H9 (cell line): ENCODE measurements at regions not wholly inside any gene's neighbourhood (a gene's known extent, or its start where the extent isn't known, plus 50 kb on each side); places are given as distances from the start of the nearest gene placed in this dataset.

Experiments
- DNase-seq: peaks from one replicate; pipeline ENCODE4 v3.0.0-alpha.2; 2017
- H2AFZ ChIP-seq: one replicate; pipeline ENCODE4 v1.6.1; 2013; ENCODE audit warnings: mild to moderate bottlenecking, low read length, control low read depth, moderate library complexity
- H2AK5ac ChIP-seq: 2 replicates; pipeline ENCODE4 v1.6.1; 2013; ENCODE audit warnings: low read length, control low read depth, mixed read lengths; ENCODE audit not compliant: insufficient read length
- H2BK120ac ChIP-seq: one replicate; pipeline ENCODE4 v1.6.1; 2013; ENCODE audit warnings: low read depth, mild to moderate bottlenecking, low read length, control low read depth, inconsistent platforms; ENCODE audit not compliant: poor library complexity, severe bottlenecking
- H2BK12ac ChIP-seq: 2 replicates; pipeline ENCODE4 v1.6.1; 2013; ENCODE audit warnings: low read length, control low read depth, mixed read lengths, low read depth; ENCODE audit not compliant: insufficient read length
- H2BK15ac ChIP-seq: 2 replicates; pipeline ENCODE4 v1.6.1; 2013; ENCODE audit warnings: low read depth, low read length, control low read depth
- H2BK20ac ChIP-seq: one replicate; pipeline ENCODE4 v1.6.1; 2013; ENCODE audit warnings: low read depth, mild to moderate bottlenecking, low read length, control low read depth, inconsistent platforms; ENCODE audit not compliant: poor library complexity, severe bottlenecking
- H2BK5ac ChIP-seq: 2 replicates; pipeline ENCODE4 v1.6.1; 2013; ENCODE audit warnings: low read length, control low read depth, mixed read lengths; ENCODE audit not compliant: insufficient read length
- H3K14ac ChIP-seq: 2 replicates; pipeline ENCODE4 v1.6.1; 2013; ENCODE audit warnings: low read length, control low read depth; ENCODE audit not compliant: insufficient read depth
- H3K18ac ChIP-seq: 2 replicates; pipeline ENCODE4 v1.6.1; 2013; ENCODE audit warnings: low read depth, mild to moderate bottlenecking, mixed read lengths, low read length, control low read depth; ENCODE audit not compliant: insufficient read length
- H3K23ac ChIP-seq: 2 replicates; pipeline ENCODE4 v1.6.1; 2013; ENCODE audit warnings: low read length, control low read depth, mixed read lengths, low read depth; ENCODE audit not compliant: insufficient read length
- H3K23me2 ChIP-seq: 2 replicates; pipeline ENCODE4 v1.6.1; 2013; ENCODE audit warnings: low read depth, mild to moderate bottlenecking, mixed read lengths, low read length, control low read depth; ENCODE audit not compliant: insufficient read length, poor library complexity, severe bottlenecking
- H3K27ac ChIP-seq: 2 replicates; pipeline ENCODE4 v1.5.1; 2013; ENCODE audit warnings: low read length, control low read depth, mixed read lengths, low read depth; ENCODE audit not compliant: insufficient read length
- H3K27me3 ChIP-seq: 2 replicates; pipeline ENCODE4 v1.6.1; 2013; ENCODE audit warnings: low read length, control low read depth, inconsistent platforms; ENCODE audit not compliant: insufficient read depth
- H3K4ac ChIP-seq: 2 replicates; pipeline ENCODE4 v1.6.1; 2013; ENCODE audit warnings: low read depth, mild to moderate bottlenecking, control low read depth, inconsistent platforms, low read length, moderate library complexity
- H3K4me1 ChIP-seq: 2 replicates; pipeline ENCODE4 v1.6.1; 2013; ENCODE audit warnings: low read length, control low read depth, inconsistent platforms; ENCODE audit not compliant: insufficient read depth
- H3K4me2 ChIP-seq: 2 replicates; pipeline ENCODE4 v1.6.1; 2013; ENCODE audit warnings: low read length, control low read depth, mixed read lengths; ENCODE audit not compliant: insufficient read length, insufficient read depth
- H3K56ac ChIP-seq: 2 replicates; pipeline ENCODE4 v1.6.1; 2013; ENCODE audit warnings: low read depth, mild to moderate bottlenecking, mixed read lengths, low read length, control low read depth; ENCODE audit not compliant: insufficient read length
- H3K79me1 ChIP-seq: 2 replicates; pipeline ENCODE4 v1.6.1; 2013; ENCODE audit warnings: low read depth, mild to moderate bottlenecking, moderate library complexity, low read length, control low read depth, inconsistent platforms; ENCODE audit not compliant: insufficient read depth, poor library complexity, severe bottlenecking
- H3K79me2 ChIP-seq: 2 replicates; pipeline ENCODE4 v1.6.1; 2013; ENCODE audit warnings: low read length, control low read depth, inconsistent platforms; ENCODE audit not compliant: insufficient read depth
- H3K9ac ChIP-seq: 2 replicates; pipeline ENCODE4 v1.6.1; 2013; ENCODE audit warnings: low read length, control low read depth, mixed read lengths; ENCODE audit not compliant: insufficient read length; ENCODE audit errors: extremely low read depth
- H3K9me3 ChIP-seq: one replicate; pipeline ENCODE4 v1.6.1; 2013; ENCODE audit warnings: low read depth, low read length, inconsistent platforms; ENCODE audit not compliant: control insufficient read depth
- H3T11ph ChIP-seq: one replicate; pipeline ENCODE4 v1.6.1; 2013; ENCODE audit warnings: mild to moderate bottlenecking, low read length, control low read depth, inconsistent platforms
- H4K20me1 ChIP-seq: one replicate; pipeline ENCODE4 v1.6.1; 2013; ENCODE audit not compliant: control insufficient read depth, insufficient read length, insufficient read depth
- H4K5ac ChIP-seq: 2 replicates; pipeline ENCODE4 v1.6.1; 2013; ENCODE audit warnings: low read depth, mild to moderate bottlenecking, mixed read lengths, low read length, control low read depth; ENCODE audit not compliant: insufficient read length
- H4K8ac ChIP-seq: replicated peaks from 2 replicates; pipeline ENCODE4 v1.6.1; 2013; ENCODE audit warnings: low read length, control low read depth, mixed read lengths, low read depth; ENCODE audit not compliant: insufficient read length
- H4K91ac ChIP-seq: 2 replicates; pipeline ENCODE4 v1.6.1; 2013; ENCODE audit warnings: low read depth, mild to moderate bottlenecking, moderate library complexity, mixed read lengths, low read length, control low read depth; ENCODE audit not compliant: insufficient read length
- H3K27ac Mint-ChIP-seq, 3 experiments: 2 replicates in 2 of 3; 3 replicates in 1 of 3; pipeline ENCODE4 v1.8.0; 2020 to 2021; ENCODE audit warnings: mixed read lengths in 3 of 3, mild to moderate bottlenecking in 1 of 3, moderate library complexity in 1 of 3
- H3K27me3 Mint-ChIP-seq: 2 replicates; pipeline ENCODE4 v1.8.0; 2021; ENCODE audit warnings: low read depth, mild to moderate bottlenecking, moderate library complexity, mixed read lengths
- H3K36me3 Mint-ChIP-seq, 3 experiments: 2 replicates in 2 of 3; 3 replicates in 1 of 3; pipeline ENCODE4 v1.8.0; 2020 to 2021; ENCODE audit warnings: low read depth in 3 of 3, mixed read lengths in 3 of 3; ENCODE audit not compliant: insufficient read depth in 1 of 3
- H3K4me1 Mint-ChIP-seq, 2 experiments: 2 replicates each; pipeline ENCODE4 v1.8.0; 2020; ENCODE audit warnings: mixed read lengths in 2 of 2
- H3K4me3 Mint-ChIP-seq, 2 experiments: 2 replicates in 1 of 2; 3 replicates in 1 of 2; pipeline ENCODE4 v1.8.0; 2020 to 2021; ENCODE audit warnings: mild to moderate bottlenecking in 2 of 2, mixed read lengths in 2 of 2, moderate library complexity in 1 of 2
- H3K9me3 Mint-ChIP-seq, 2 experiments: 2 replicates in 1 of 2; 3 replicates in 1 of 2; pipeline ENCODE4 v1.8.0; 2020; ENCODE audit warnings: mild to moderate bottlenecking in 2 of 2, mixed read lengths in 2 of 2, moderate library complexity in 1 of 2
- WGBS: extraction: QIAGEN DNeasy Blood & Tissue Kit; methylation state at CpG from one replicate; pipeline ENCODE4 v1.1.7; 2013; ENCODE audit warnings: missing lambda C conversion rate, low lambda C conversion rate, mixed read lengths; ENCODE audit not compliant: insufficient read length; ENCODE audit errors: extremely low coverage; 5-methylcytosine and 5-hydroxymethylcytosine counted together
- TF ChIP-seq, protein P1 (sequence below): fragments of 200-600 bp; sonication (generic); conservative IDR thresholded peaks from 3 replicates; pipeline ENCODE4 v1.8.0; 2021; ENCODE audit warnings: antibody characterized with exemption, mild to moderate bottlenecking

DNA sequence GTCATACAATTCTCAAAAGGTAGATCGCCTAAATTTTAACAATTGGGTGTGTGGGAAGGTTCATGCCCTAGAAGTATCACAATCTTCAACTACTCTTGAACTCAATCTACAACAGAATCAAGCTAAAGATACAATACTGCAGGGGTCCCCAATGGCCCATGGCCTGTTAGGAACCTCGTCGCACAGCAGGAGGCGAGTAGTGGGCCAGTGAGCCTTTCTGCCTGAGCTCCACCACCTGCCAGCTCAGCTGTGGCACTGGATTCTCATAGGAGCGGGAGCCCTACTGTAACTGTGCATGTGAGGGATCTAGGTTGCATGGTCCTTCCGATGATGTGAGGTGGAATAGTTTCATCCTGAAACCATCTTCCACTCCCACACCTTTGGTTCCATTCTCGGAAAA is 230.6 kb downstream of the KLF12 start:
- Histone ChIP-seq H3K79me1 (no peaks in the 10 kb centered on the region), H2BK20ac (no peak overlapping the region), H4K5ac (no peak overlapping the region), H3K56ac (no peak overlapping the region), H3K27me3 (peaks cover 2% of the 10 kb centered on the region; the same call in 1 of the 2 replicates), H3K4ac (no peak overlapping the region), H2BK120ac (no peak overlapping the region), H3K79me2 (no peaks in the 10 kb centered on the region), H3K14ac (no peak overlapping the region), H4K20me1 (no peaks in the 10 kb centered on the region), H3K23me2 (no peaks in the 10 kb centered on the region), H3K4me1 (no peaks in the 10 kb centered on the region), H3K4me2 (no peak overlapping the region), H2AFZ (no peak overlapping the region), H2BK15ac (no peak overlapping the region), H3K27ac (no peak overlapping the region), H2BK12ac (no peak overlapping the region), H3K9ac (no peak overlapping the region), H2AK5ac (no peak overlapping the region), H2BK5ac (no peak overlapping the region), H4K8ac (no peak overlapping the region), H4K91ac (no peak overlapping the region), H3K23ac (no peak overlapping the region), H3T11ph (no peak overlapping the region), H3K9me3 (no peaks in the 10 kb centered on the region), H3K18ac (no peak overlapping the region)
- H3K27ac Mint-ChIP-seq = no peak overlapping the region
- H3K9me3 Mint-ChIP-seq = no peaks in the 10 kb centered on the region
- TF ChIP-seq, protein P1, sequence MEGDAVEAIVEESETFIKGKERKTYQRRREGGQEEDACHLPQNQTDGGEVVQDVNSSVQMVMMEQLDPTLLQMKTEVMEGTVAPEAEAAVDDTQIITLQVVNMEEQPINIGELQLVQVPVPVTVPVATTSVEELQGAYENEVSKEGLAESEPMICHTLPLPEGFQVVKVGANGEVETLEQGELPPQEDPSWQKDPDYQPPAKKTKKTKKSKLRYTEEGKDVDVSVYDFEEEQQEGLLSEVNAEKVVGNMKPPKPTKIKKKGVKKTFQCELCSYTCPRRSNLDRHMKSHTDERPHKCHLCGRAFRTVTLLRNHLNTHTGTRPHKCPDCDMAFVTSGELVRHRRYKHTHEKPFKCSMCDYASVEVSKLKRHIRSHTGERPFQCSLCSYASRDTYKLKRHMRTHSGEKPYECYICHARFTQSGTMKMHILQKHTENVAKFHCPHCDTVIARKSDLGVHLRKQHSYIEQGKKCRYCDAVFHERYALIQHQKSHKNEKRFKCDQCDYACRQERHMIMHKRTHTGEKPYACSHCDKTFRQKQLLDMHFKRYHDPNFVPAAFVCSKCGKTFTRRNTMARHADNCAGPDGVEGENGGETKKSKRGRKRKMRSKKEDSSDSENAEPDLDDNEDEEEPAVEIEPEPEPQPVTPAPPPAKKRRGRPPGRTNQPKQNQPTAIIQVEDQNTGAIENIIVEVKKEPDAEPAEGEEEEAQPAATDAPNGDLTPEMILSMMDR = no peak
- no CpG with 5 or more reads among the region's 7 CpGs for WGBS
- DNase-seq = peak; percentile 47
- H3K27me3 Mint-ChIP-seq = peaks cover 22% of the 10 kb centered on the region
- H3K4me3 Mint-ChIP-seq = no peak overlapping the region
- peaks cover 3 to 5% of the 10 kb centered on the region in 2 experiments; a peak in 1 of 4 replicates for H3K4me1 Mint-ChIP-seq
- H3K36me3 Mint-ChIP-seq = no peaks in the 10 kb centered on the region
